GM21786 (cell line): ENCODE measurements at regions not wholly inside any gene's neighbourhood (a gene's known extent, or its start where the extent isn't known, plus 50 kb on each side); places are given as distances from the start of the nearest gene placed in this dataset.
A peak's percentile ranks its signal among the peaks of the same experiment; 100 is the strongest.

Experiments used
- ATAC-seq: cut with Tn5 transposase; IDR thresholded peaks from one replicate; pipeline ENCODE4 v1.9.1; 2021; ENCODE audit not compliant: unreplicated experiment

DNA sequence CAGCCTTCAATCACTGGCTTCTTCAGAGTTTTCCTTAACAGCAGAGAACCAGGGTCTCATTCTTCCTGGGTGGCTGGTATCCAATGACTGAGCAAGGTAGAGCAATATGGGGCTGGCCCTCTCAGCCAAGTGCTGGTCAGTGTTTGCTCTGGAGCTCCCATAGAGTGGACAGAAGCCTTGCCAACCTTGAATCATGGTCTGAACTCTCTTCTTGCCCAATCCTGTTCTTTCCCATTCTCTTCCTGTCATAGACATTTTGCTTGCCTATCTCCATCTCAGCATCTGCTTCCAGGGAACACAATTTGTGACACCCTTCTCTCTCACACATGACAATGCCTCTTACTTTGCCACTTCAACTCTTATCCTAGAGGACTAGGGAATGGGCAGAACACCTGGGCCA is 245.6 kb upstream of the PEX5L start:
- ATAC-seq, result no peak

DNA sequence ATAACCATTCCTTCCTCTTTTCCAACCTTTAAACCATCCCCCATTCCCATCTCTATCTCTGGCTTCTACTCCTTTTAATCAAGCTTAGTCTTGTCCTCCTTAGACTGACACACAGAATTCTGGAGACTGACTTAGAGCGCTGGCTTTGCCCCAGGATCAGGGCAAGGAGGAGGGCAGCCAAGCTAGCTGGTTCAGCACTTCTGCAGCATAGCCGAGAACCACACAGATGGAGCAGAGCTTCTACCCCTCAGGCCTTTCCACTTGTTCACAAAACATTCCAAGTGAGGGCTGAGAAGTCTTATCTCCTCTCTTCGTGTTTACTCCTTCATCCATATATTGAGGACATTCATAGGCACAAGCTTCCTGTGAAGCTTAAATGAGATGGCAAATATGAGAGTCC is 246.5 kb upstream of the PEX5L start:
- no peak for ATAC-seq

DNA sequence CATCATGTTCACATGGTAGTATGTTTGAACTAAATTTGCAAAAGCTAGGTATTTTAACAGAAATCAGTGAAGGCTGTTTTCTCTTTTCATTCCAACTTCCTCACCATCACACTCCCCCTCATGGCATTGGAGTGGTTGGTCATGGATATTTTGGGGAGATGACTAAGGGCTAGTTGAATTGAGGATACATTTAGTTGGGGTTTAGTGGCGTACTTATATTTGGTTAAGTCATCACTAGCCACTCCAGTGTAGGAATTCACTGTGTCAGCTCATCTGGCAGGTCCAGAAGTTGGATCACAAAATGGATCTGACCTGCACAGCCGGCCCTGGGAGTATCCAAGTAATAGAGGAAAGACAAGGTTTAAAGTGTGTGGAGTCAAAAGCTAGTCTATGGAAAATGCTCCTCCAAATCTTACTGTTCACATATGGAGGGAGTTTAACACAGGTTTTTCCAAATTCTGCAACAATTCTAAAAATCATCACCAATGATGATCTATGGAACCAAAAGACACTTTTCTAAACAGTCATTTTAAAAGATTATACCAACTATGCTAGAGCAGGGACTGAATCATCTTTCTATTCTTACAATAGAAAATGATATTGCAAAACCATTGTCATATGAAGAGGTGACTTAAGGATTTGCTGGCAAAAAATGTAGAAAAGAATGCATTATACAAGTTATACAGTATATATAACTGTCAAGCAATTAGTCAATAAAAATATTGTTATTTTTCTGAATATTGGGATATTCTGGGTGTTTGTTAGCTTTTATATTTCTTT is 247.8 kb upstream of the PEX5L start:
- ATAC-seq, result no peak

DNA sequence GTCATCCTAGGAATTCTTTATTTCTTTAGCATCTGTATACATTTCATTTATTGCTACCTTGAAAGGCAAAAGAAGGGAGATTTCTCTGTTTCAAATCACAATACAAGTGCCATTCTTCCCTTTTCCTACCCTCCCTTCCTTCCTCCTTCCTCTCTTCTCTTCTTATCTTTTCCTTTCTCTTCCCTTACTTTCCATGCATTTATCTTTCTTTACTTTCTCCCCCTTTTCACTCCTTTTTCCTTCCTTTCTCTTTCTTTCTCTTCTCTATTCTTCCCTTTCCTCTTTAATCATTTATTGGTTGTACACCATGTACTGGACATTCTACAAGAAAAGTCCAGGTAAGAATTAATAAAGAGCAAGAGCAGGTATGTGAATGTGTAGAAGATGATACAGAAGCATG is 251.0 kb upstream of the PEX5L start:
- no peak for ATAC-seq

DNA sequence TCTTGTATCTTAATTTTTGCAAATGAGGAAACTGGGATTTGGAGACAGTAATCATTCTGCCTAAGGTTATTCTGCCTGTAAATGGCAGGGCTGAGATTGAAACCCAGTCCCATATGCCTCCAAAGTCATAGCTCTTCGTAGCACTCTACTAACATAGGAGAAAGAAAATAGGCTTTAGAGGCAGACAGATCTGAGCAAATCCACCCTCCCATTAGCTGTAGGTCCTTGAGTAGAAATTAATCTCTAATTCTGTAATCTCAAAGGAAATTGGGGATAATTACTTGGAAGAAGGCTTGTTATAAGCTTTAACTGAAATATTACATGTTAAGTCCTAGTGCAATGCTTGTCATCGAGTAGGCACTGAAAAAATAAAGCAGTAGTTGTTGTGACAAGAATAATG is 252.1 kb upstream of the PEX5L start:
- ATAC-seq, result no peak

DNA sequence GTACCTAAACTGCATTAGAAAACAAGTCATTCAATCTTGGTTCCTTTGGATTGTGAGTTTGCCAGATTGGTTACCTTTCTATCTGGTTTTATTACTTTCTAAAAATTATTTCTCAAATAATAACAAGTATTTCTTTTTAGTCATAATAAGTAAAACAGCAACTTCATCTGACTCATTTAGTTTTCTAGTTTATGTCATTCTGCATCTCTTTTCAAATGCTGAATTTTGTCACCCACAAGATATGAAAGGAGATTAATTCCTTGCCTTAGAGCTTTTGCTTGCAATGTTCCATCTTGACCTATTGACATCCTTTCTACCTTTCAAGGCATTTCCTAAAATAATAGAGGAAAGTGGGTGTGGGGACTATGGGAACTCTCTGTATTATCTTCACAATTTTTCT is 253.6 kb upstream of the PEX5L start:
- ATAC-seq, result no peak

DNA sequence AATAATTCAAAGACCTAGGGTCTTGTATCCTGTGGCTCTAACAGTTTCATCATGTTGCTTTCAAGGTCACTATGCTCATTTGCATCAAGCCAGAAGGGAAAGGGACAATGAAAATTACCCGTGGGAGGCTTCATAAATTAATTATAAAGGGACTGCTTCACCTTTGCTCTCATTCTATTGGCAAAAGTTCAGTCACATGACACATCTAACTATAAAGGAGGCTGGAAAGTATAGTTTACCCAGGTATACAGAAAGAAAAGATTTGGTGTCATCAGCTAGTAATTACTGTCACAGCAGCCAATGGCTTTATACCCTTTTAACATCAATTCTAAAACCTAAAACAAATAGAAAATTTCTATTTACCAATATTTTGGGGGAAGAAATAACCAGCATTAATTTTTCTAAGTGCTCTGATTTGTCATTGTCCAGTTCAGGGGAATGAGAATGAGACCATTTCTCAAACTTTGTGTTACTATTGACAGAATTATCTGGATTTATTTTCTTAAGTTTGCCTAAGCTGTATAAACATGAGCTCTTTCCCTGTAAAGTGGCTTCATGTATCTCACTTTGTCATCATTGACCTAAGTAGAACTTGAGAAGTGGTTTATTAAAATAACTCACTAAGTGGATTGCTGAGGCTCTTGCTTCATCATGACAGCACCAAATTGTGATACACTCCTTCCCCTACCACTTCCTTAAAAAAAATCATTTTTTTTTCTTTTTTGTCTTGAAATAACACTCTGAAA is 257.7 kb upstream of the PEX5L start:
- no peak for ATAC-seq

DNA sequence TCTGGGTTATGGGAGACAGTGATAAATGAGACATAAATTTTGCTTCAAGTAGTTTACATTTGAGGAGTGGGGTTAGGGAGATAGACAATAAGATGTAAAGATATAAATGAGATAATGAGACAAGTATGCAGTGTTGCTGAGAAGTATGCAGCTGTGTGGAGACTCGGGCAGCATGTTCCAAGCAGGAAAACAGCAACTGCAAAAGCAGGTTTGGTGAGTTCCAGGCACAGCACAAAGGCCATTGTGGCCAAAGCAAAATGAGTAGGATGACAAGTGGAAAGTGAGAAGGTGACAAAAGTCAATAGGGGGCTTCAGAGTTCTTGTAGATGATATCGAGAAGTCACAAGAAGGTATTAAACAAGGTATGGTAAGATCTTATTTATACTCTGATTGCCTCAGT is 259.1 kb upstream of the PEX5L start:
- ATAC-seq, result no peak

DNA sequence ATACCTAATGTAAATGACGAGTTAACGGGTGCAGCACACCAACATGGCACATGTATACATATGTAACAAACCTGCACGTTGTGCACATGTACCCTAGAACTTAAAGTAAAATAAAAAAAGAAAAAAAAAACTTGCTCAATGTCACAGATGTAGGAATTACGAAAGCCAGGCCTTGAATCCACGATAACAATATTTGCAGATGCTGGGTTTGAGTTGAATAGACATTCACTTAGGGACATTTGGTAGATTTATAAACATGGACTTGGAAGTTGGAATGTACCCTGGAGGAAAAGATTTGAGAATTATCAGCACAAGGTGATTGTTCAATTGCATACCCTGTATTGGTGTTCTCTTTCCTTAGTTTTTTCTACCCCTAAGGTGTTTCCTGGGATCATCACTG is 260.2 kb upstream of the PEX5L start:
- ATAC-seq, result no peak

DNA sequence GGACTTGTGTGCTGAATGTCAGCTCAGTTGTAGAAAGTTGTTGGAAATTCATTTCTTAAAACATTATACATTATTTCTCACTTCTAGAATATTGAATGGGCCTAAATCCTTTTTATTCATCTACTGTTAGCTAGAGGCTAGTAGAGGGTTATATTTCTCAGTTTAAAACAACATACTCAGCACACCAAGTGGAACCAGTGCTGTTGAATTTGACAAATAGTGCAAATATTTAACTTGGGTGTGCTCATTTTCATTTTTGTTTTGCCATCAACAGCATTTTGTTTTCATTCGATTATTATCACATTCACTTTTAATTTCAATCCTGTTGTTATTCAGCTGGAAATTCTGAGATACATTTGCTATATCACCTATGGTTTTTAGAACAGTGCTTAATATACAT is 269.4 kb upstream of the PEX5L start:
- ATAC-seq, result no peak

DNA sequence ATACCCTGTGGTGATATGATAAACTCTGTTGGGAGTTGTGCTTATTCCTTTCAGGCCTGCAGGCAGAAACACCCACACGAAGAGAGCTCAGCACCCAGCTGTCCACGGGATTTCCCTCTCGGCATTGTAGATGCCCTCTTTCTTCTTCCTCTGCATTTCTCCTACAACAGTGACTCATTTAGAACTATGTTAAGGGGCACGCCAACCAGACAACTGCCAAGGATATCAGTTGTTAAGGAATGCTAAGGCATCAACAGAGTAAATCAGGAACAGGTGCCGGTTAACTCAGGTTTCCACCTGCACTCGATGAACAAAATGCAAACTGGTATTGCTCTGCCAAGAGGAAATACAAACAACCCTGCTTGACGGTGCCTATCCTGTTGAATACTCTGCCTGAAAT is 270.0 kb upstream of the PEX5L start:
- ATAC-seq, result no peak

DNA sequence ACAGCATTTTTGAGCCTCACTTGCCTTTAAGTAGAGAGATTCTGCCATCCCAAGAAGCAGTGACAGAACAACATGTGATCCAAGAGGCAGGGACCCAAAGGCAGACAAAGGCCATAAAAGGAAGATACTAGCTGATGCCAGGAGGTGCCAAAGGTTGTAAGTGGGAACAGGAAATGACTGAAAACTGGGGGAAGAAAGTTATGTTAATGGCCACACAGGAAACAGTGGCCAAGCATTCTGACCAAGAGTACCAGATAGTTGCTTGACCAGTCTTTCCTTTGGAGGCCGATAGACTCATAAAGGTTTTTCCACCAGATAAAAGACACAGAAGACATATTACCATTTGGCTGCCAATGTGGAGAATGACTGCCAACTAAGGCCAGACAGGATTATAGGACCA is 274.5 kb upstream of the PEX5L start:
- ATAC-seq, result no peak

DNA sequence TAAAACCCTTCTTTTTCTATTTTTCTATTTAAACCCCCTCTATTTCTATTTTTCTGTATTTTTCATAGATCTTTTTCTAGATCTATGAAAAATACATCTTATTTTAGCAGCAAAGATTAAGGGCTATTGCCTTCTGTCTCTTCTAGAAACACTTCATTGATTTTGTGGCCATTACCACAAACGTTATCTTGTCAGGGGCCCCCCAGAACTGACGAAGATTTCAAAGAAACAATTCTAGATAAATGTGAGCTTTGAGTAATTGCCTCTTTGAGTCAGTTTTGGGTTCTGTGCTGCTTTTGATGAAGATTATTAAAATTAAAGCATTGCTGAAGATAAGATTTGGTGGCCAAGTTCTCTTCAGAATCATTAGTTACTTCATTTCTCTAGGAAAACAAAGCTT is 279.6 kb upstream of the PEX5L start:
- ATAC-seq, result no peak

DNA sequence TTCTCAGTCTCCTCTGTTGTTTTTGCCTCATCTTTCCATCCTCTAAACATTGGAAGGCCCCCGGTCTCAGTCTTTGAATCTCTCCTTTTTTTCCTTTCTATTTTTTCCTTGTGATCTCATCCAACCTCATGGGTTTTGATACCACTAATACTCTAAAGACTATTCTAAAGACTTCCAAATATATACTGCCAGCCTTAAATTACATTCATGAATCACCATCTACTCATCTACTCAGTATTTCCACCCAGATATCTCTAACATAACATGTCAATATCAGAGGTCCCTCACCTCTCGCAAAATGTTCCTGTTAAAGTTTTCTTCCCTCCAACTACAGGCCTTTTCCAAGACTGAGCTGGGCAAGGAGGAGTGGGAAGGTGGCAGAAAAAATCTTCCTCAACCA is 282.5 kb upstream of the TTC14 start:
- no peak for ATAC-seq

DNA sequence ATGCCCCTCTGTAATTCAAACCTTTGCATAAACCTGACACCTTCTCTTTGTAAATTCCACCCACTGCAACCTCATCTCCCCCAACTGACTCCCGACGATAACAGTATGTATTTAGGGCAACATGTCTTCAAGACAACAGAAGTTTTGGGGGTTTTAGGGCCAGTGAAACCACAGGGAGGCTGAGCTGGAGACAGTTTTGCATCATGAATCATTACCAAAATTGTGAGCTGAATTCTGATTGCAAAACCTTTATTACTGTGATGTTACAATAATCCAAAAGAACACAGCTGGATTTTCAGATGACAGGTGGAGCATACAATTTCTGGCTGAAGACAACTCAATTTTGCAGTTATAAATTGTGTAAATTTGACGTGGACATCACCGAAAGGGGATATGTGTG is 281.3 kb upstream of the TTC14 start:
- ATAC-seq, result no peak

DNA sequence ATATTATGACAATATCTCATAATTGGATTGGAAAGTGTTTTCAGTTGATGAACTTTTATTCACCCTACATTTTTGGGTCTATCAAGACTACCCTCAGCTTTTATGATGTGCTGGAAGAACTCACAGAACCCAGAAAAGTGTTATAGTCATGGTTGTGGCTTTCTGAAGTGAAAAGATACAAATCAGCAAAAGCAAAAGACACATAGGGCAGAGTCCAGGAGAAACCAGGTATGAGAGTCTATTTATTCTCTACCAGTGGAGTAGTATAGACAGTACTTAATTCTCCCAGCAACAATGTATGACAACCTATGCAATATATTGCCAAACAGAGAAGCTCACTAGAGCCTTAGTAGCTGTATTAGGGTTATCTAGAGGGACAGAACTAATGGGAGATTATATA is 280.4 kb upstream of the TTC14 start:
- no peak for ATAC-seq

DNA sequence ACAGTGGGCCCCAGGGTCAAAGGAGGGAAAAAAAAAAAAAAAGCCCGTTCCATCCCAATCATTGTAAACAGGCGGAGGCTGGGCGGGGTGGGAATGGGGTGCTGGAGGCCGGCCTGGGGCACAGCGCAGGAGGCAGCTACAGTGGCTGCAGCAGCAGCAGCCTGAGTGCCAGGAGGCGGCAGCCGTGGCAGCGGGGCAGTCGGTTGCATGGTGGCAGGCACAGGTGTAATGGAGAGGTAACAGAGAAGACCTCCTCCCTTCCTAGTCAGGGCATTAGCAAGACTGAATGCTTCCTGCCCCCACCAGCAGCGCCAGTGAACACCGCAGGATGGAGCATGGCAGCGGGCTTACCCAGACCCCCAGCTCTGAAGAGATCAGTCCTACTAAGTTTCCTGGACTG is 279.1 kb upstream of the TTC14 start:
- ATAC-seq, result no peak

DNA sequence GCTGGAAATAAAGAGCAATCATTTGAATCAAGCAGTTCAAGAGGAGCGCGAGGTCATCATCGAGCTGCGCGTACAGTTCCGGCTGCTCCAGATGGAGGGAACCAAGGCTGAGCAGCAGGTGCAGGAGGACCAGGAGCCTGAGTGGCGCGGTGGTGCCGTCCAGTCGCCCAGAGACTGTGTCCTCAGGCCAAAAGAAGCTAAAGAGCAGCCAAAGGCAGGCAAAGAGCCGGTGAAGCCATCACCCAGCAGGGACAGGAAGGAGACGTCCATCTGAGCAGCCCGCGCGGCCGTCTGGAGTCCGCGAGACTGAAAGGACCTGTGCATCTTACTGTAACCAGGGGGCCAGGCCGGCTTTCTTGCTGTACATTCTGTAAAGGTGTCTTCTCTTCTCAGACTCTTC is 277.2 kb upstream of the TTC14 start:
- no peak for ATAC-seq

DNA sequence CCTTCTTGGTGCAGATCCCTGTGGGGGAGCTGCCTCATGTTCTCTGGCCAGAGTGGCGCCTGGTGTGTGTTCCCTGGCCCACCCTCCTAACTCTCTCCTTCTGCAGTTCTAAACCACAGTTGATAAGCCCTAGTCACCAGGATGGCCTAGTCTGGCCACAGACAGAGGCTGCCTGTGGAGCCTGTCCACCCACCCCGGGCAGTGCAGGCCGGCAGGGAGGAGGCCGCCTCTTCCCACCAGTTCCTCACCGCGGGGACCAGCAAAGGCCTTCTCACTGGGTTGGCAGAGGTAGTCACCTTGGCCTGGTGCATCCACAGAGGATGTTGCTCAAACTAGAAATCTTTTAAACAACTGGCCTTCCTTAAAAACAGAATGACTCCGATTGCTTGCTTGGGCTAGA is 276.4 kb upstream of the TTC14 start:
- ATAC-seq, result no peak

DNA sequence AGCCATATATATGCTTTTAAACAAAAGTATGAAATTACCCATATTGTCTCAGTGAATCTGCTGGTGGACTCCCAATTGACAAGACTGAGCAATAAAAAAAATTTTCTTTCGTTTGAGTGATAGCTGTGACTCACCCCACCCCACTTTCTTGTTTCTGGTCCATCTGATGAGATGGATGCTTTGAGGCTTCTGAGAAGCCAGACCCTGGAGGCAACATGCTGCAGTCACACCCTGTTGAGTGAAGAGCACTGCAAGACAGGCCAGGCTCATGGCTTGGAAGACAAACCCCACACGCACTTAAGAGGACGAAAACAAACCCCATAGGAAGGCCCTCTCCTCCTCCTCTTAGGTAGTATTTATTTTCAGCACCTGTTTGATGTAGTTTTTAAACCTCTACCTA is 276.0 kb upstream of the TTC14 start:
- no peak for ATAC-seq

DNA sequence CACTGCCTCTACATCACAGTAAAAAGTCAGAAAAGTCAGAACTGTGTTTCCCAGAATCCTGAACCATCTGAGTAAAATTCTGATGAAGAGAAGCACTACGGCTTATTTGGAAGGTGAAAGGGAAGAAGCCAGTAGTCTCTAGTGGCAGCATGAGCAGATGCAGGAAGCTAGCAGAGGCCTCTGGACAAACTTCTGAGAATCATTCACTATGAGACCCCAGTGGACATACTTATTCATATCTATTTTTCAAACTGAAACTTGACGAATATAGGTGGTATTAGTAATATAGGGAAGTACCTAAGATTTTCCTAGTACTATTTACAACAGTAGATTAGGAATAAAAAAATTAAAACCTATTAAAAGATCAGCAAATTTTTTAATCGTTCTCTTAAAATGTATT is 272.8 kb upstream of the TTC14 start:
- ATAC-seq, result peak; percentile 75

DNA sequence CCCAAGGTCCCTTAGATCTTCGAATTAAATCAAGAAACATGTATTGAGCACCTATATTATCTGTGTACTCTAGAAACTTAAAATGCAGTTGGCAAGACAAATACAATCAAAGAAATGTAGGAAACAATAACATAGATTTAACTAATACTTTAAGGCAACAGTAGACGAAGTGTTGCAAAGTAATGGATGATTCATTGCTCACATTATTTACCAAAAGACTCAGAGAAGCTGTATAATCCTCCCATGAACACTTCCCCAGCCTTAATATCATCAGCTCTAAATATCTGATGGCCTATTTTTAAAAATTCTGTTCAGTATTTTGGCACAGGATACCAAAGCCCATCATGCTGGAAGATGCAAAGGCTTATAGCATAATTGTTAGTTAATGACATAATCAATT is 272.1 kb upstream of the TTC14 start:
- ATAC-seq, result no peak

DNA sequence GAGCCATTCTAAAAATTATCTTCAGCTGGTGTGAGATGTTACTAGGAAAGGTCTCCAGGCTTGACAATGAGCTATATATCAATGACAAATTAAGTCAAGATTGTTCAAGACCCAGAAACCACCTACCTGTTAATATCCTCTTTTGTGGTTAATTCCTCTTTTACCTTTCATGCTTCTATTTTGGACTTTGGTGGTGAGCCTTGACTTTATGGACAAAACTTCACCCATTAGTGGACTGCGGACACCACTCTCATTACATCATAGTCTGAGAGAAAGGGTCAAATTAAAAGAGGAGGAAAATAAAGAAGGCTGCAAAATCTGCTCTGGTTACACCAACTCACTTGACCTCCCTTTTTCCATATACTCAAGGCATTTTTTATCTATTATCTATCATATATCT is 271.5 kb upstream of the TTC14 start:
- ATAC-seq, result no peak
